GM10266 (cell line): ENCODE measurements at regions not wholly inside any gene's neighbourhood (a gene's known extent, or its start where the extent isn't known, plus 50 kb on each side); places are given as distances from the start of the nearest gene placed in this dataset.

Experiments
- DNase-seq: peaks from one replicate; pipeline ENCODE4 v3.0.0; 2012; ENCODE audit errors: extremely low spot score
- TF ChIP-seq, protein P1 (sequence below): IDR thresholded peaks from 2 replicates; pipeline ENCODE4 v1.5.1; 2012; ENCODE audit warnings: mild to moderate bottlenecking, low read depth; ENCODE audit not compliant: control insufficient read depth, insufficient read depth; ENCODE audit errors: missing control alignments

DNA sequence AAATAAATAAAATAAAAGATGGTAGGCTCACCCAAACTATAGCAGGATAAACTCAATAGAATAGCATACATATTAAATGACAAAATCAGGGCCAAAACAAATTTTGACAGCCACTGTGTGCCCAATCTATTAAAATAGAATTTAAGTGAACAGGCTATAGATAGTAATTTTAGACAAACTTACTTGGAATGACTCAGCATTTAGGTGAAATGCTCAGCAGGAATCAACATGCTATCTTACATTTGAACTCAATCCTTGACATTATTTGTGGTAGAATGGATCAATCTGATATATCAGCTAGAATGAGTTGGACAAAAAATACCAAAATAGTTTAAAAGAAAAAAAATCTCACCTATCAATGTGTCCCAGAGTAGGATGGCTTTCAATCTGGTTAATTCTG, 578.6 kb downstream of the RFPL4B start:
- no peak for DNase-seq

DNA sequence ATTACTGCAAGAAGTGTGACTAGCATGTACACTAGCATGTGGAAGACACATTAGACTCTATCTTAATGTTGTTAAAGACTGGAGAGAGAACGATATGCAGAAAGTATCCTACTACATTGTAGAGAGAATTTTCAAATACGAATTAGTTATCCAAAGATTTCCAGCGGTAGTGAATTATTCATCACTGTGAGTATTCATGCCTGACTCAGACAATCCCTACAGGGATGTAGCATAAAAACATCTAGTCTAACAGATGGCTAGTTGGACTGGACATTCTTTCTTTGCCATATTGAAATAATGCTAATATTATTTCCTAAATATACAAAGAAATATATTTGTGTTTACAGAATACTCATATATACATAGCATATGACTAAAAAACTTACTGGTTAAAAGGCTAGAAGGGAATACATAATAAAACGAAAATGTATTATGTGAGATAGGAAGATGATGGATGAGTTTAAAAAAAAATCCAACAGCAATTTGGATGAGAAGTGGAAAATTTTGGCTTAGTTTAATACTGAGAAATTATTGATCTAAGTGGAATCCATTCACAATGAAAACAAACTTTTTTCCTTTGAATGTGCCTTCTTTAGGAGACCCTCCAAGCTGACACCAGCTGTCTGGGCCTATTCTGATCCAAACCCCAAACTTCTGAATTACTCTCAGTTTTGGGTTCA, 580.7 kb downstream of the RFPL4B start:
- DNase-seq, result no peak

More for the DNA sequence above, 578.6 kb downstream of the RFPL4B start:
- TF ChIP-seq, protein P1, sequence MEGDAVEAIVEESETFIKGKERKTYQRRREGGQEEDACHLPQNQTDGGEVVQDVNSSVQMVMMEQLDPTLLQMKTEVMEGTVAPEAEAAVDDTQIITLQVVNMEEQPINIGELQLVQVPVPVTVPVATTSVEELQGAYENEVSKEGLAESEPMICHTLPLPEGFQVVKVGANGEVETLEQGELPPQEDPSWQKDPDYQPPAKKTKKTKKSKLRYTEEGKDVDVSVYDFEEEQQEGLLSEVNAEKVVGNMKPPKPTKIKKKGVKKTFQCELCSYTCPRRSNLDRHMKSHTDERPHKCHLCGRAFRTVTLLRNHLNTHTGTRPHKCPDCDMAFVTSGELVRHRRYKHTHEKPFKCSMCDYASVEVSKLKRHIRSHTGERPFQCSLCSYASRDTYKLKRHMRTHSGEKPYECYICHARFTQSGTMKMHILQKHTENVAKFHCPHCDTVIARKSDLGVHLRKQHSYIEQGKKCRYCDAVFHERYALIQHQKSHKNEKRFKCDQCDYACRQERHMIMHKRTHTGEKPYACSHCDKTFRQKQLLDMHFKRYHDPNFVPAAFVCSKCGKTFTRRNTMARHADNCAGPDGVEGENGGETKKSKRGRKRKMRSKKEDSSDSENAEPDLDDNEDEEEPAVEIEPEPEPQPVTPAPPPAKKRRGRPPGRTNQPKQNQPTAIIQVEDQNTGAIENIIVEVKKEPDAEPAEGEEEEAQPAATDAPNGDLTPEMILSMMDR, result no peak

DNA sequence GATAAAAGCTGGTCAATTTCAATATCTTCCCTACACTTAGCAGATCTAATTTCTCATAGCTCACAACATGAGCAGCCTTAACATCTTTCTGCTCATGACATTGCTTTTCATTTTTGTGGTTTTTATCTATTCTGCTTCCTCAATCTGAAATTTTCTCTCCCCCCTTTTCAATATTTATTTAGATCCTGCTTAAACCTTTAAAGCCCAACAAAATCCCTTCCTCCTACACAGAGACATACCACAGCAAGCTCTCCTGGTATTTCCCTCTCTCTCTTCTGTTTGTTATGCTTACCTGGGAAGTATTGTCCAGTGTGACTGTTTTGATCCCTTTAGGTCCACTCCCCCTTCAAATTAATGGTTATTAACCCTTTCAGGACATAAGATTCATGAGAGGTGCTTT, 582.5 kb downstream of the RFPL4B start:
- TF ChIP-seq, protein P1, result no peak
- DNase-seq, result no peak

More for the DNA sequence above, 580.7 kb downstream of the RFPL4B start:
- TF ChIP-seq, protein P1, result no peak

DNA sequence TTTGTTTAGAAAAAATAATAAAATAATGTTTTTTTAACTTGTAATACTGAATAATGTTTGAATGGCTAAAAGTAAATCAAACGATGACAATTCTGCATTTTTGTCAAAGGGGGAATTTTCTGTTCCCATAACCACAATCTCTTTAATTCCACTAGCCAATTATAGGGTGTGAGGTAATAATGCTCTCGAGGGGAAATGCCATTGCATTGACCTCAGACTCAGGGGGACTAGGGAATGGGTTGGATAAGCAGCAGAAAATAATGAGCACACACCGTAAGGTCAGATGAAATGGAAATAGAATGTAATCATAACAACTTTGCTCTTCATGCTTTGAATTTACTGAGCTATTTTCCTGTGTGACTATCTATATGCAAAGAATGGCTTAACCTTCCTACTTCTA, 584.7 kb downstream of the RFPL4B start:
- TF ChIP-seq, protein P1, result no peak
- no peak for DNase-seq

DNA sequence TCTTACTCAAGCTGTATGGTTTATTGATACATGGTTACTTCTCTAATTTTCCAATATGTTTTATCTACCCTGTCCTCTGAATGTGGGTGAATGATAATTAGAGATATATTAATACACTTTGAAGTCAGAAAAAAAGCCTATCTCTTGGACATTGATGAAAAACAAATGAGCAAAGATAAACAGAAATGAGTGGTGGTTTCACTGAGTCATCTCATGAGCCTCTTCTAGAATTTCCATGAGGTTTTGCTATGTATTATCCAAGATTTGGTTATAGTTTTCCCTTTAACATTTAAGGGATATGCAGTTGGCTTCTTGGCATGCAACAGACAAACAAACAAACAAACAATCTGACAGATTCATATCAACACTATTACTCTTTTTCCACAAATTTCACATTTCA, 586.8 kb downstream of the RFPL4B start:
- no peak for DNase-seq
- TF ChIP-seq, protein P1, result no peak

DNA sequence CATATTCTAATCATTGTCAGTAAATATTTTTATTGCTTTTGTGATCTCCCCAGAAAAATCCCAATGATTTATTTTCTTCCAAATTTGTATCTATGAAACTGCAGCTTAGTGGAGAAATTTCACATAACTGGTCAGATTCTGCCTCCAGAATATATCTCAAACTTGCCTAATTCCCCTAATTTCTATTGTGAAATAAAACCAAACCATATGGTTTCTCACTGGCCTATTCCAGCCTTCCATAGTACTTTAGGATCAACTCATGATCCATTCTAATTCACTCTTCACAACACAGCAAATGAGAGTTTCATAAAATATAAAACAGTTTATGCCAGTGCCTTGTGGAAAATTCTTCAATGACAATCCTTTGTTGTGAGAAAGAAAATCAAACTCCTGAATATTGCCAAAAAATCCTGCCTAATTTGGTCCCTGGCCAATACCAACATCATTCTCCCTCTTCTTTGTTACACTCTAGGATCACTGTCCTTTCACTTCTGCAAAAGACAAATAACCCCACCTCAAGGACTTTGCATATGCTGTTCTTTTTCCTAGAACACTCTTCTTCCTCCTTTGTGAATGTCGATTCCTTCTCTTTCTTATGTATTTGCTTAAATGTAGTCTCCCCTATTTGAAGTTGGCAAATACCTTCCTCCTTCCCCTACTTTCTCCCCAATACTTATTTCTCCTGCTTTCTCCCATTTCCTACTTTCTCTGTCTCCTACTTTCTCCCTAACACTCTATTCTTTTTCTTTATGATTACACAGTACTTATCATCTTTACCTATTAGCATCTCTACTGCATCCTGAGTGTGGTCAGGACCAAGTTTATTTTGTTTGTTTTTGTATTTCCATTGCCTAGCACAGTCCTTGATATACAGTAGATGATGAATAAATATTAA, 587.5 kb downstream of the RFPL4B start:
- DNase-seq, result no peak
- TF ChIP-seq, protein P1, result no peak
